CD4-positive, alpha-beta T cell treated with Interleukin-6 for 4 hours (primary cell): ENCODE measurements at regions not wholly inside any gene's neighbourhood (a gene's known extent, or its start where the extent isn't known, plus 50 kb on each side); places are given as distances from the start of the nearest gene placed in this dataset.

Source experiments
- DNase-seq: peaks from one replicate; pipeline ENCODE4 v3.0.0-alpha.2; 2020; ENCODE audit warnings: mixed read lengths

DNA sequence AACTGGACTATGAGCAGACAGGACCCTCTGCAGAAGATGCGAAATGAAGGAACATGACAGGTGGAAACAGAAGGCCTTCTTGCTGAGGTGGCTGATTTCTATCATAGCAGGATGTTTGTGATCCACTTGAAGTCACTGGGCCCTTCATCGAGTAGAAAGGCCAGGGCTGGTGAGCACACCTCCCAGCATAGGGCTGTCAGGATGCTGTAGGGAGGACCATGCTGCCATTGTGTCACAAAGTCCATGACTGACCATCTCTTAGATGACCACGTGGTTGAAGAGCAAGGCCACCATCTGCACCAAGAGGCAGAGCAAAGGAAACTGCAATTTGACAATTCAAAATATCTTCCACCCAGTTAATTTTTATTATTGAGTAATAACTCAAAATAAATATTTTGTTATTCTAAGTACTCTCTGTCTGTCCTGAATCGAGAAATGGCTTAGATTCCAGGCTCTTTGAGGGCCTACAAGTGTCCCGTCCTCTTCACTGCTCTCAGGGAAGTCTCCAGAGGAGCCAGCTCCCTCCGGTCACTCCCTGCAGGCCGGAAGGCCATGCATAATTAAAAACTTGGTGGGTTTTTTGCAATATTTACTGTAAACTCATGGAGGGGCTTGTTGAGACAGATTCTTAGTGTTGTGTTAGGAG is 249.3 kb upstream of the ZMIZ1 start:
- DNase-seq: no peak

DNA sequence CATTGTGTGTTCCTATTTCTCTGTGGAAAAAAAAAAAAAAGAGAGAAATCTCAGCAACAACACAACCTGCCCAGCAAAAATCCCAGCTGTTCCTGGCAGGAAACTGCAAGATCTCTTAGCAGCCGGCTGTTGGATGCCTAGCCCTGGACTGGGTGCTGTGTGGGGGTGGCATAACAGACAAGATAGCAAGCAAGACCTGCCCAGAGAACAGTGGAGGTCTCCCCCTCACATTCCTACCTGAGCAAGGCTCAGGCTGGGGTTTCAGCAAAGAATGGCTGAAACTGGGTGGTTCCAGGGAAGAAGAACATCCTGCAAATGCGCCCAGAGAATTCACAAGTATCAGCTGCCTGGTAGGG is 248.8 kb upstream of the ZMIZ1 start:
- DNase-seq: no peak

DNA sequence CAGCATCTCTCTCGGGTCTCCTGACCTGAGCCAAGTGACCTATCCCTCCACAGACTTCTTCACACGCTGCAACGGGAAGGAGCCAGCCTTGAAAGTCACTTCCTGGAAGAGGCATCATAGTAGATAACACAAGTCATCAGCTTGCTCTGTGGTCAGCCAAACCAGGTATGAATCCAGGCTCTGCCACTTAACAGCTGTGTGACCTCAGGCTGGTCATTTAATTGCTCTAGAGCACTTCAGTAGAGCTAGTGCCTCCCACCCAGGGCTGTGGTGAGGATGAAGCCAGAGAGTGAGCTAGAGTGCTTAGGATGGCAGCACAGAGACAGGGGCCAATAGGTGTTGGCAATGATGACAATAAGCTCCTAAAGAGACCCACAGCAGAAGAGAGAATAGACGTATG is 247.7 kb upstream of the ZMIZ1 start:
- DNase-seq: no peak

DNA sequence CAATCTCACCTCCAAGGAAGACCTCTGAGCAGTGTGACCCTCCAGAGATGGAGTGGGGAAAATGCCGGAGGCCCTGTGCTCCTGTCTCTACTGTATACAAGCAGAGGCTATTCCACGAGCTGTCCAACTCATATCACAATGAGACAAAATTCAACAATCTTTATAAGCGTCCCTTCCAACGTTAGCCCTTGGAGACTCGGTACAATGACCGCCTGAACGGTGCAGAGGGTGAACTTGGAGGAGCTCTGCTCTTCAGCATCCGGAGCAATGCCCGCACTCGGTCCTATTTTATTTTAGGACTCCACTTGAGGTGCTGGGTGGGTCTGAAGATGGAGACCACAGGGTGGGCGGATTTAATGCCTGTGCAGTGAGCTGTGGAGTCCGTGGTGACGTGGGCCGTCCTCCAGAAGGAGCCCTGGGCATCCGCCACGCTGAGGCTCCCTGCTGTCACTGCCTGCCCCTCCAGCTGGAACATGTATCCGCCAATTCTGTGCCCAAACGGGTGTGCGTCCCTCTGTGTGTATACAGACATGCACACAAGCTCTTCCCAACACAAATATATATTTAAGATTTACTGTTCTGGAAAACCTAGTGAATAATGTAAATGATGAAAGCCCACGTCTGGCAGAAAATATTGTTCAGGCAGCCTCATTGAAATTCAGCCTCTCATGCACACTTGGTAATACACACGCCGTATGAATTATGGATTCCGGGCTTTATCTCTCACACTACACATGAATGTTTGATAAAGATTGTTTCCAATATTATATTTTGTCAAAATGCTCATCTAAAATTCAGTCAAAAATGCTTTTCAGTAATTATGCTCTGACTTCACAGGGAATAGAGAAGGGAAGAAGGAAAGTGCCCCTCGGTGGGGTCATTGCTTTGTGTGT is 239.9 kb upstream of the ZMIZ1 start:
- no peak for DNase-seq

DNA sequence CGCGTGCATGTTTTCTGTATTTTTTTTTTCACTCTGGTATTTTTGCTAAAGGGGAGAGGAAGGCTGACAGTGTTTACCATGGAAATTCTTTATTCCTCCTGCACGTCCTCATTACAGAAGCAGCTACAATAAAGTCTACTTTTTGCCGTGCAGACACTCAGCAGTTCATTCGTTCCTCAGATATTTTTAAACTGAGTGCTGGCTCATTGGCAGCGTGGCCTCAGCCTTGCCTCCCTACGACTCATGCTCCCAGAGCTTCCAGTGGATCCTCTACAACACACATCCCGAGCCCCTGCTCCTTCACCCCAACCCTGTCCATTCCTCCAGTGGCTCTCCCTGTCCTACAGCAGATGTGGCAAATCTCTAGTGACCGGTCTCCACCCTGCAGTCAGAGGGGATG is 239.2 kb upstream of the ZMIZ1 start:
- no peak for DNase-seq

DNA sequence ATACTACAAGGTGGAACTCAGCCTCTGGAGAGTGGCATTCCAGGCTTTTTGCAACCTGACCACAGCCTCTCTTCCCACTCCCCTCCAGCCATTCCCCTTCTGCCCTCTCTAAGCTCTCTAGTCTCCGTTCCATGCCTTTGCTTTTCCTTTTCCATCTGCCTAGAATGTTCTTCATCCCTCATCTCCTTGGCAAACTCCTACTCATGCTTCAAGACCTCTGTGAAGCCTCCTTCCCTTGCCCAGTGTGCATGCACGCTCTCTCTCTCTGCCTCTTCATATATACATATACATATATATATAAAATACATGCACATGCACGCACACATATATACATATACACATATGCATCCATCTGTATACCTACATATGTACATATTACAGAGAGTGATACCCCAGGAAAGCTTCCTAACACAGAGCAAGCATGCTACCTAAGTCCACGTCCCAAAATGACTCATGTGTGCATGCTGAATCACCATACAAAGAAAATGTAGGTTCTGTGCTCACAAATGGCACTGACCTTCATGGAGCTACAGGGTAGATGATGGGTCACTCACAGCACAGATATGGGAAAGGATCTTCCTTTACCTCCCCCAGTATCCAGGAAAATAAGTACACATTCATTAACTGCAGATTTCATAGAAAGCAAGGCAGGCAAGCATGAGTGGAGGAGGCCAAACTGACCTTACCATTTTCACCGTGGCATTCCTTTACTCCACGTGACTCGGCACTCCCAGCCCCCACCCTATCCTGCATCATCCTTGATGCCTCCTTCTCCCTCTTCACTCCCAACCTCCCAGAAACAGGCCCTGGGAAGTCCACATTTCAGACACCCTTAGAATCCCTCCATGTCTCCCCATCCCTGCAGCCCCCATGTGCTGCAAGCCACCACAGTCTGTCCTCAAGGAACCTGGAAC is 238.4 kb upstream of the ZMIZ1 start:
- DNase-seq: no peak

DNA sequence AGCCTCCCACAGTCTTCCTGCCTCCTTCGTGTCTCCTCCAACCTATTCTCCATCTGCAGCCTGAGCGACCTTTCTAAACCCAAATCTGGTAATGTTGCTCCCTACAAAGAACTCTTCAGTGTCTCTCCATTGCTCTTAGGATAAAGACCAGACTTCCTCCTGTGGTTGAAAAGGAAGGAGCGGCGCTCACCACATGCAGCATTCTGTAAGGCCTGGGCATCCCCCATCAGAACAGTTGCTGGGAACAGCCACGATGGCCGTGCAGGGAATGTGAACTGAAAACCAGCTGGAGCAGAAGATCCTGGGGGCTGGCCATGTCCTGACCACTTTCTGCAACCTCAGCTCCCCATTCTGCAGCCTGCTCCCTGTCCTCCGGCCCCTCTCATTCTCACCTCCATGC is 237.8 kb upstream of the ZMIZ1 start:
- no peak for DNase-seq

DNA sequence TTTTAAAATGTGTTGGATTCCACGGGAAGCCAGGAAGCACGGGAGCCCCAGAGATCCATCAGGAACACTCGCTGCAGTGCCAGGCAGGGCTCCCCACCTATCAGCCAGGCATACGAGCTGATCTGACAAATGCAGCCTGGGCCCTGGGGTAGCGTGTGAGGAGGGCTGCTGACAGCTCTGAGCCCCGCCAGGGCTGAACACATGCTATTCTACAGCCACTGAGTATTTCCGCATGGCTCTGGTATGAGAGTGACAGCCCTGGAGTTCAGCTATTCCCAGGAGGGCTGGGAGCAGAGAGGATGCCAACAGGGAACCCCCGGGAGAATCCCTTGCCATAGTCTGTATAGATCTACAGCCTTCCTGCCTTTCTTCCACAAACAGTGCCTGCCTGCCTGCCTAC is 237.3 kb upstream of the ZMIZ1 start:
- no peak for DNase-seq

DNA sequence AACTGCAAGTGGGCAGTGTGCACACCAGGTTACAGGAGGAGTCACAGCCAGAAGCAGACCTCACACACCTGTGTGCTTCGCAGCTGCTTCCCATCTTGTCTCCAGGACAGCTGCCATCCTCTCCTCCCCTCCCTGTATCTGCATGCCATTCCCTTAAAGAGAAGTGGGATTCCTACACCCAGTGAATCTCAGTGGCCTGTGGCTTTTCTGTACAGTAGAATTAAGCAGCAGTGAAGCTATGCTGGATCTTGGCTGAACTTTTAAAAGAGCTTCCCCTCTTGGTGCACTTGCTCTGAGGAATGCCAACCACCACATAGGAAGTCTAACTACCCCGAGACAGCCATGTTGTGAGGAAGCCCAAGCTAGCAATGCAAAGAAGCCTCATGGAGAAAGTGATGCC is 236.5 kb upstream of the ZMIZ1 start:
- no peak for DNase-seq

DNA sequence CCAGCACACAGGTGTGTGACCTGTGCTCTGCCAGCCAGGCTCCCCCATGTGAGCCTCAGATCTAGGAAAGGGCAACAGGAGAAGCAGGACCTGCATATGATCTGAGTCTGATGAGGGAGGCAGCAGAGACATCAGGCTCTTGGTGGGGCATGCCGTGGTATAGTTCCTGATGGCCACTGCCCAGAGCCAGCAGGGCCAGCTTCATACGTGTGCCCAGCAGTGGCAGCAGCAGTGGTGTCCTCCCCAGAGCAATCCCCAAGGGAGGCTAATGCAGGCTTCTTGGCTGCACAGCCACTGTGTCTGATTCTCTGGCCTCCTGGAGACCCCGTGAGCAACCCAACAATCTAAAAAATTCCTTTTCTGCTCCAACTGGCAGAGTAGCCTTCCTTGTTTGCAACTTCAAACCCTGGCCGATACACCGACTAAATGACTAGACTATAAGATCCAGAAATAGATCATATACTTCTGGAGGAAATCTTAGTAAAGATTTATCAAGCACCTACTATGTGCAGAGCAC is 230.6 kb upstream of the ZMIZ1 start:
- DNase-seq: no peak

DNA sequence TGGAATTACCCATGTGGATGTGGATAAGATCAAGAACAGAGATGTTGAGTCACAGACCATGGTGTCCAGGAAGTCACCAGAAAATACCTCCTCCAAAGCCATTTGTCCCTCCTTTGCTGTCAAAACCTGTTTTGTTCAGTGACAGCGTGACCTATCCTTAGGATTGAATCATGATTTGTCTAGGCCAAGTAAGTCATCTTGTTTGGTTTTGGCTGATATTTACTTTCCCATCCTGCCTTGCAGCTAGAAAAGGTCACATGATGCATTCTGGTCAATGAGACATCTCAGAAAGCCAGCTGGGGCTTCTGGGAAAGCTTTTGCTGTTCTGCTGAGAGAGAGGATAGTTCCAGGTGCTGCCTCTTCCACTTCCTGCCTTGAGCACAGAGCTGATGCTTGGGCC is 225.3 kb upstream of the ZMIZ1 start:
- DNase-seq: no peak

DNA sequence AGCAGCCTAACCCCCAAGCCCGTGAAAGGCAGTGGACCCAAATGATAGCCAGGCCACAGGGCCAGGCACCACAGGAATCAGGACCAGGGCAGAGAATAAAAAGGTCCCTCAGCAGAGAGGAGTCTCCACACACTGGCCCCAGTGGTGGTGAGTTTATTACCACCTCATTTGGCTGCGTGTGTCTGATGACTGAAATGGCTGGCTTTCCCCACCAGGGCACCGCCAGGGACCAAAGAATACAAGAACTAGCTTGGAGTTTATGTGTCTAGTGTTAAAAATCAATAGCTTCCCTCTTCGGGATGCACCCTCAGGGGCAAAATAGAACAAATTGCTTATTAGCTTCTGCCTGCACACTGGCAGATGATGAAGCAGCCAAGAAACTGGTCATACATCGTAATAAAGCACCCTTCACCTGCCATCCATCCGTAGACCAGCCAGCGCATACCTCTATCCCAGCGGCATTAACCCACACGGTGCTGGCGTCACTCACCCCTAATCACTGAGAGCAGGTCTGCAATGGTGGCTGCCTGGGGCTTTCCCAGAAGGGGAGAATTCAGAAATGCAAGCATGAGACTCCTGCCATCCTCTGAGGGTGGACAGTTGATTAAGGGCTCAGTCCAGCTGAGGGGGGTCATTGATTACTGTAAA is 223.7 kb upstream of the ZMIZ1 start:
- no peak for DNase-seq

DNA sequence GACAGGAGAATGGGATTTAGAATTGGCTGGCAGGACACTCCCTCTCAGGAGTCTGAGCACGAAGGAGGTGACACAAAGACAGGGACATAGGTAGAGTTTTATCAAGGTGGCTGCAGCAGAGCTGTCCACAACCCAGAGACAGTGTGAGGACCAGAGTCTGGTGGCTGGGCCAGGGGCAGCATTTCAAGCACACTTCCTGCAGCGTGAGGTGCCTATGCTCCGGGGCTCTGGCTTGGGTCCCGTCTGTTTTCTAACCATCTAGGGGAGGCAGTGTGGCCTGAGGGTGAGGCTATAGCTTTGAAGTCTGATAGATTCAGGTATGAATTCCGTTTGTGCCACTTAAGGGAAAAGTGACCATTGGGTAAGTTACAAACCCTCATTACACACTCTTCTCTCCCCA is 222.7 kb upstream of the ZMIZ1 start:
- no peak for DNase-seq

DNA sequence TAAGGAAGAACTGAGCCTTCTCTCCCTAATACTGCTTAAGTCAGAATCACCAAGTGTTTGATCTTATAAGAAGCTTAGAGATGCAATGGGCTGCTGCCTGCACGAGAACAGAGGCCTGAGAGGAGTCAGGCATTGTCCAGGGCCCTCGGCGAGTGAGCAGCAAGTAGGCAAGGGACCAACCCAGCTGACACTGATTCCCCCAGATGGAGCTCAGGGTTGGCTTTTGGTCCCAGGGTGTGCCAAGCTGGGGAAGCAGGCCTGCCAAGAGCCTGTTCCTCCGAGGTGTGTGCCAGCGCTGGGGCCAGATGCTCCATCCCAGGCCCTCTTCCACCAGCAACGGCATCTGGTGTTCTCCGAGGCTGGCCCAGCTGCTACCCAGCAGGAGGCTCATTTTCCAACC is 222.0 kb upstream of the ZMIZ1 start:
- no peak for DNase-seq

DNA sequence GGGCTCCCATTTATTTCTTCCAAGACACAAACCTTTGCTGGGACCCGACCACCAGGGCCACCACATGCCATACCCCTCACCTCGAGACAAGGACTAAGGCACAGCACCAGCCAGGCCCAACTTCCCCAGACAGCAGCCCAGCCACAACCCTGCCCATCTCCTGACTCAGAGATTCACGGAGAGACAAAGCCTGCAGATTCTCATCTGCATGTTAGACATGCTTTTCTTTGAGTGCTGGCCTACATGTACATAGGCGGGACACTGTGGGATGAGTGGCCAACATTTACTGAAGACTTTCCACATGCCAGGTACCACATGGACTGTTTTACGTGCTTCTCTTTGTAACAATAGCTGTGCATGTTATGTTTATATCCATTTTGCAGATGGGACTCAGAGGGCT is 221.3 kb upstream of the ZMIZ1 start:
- DNase-seq: no peak

DNA sequence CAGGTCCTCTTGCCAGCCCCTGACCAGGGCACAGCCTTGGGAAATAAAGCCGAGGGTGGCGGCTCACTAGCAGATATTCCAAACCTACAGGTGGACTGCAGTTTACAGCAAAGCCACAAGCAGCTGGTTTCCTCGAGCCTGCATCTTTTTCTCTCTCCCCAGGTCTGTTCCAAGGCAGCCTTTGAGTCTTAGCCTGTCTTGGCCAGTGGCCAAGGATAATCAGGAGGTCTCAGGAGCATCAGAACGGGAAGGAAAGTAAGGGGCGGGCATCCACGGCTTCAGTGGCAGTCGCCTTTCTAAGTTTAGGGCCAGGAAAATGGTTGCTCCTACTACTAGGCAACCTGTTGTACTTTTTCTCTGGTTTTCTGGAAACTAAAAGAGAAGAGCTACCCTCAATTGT is 219.7 kb upstream of the ZMIZ1 start:
- DNase-seq: no peak

DNA sequence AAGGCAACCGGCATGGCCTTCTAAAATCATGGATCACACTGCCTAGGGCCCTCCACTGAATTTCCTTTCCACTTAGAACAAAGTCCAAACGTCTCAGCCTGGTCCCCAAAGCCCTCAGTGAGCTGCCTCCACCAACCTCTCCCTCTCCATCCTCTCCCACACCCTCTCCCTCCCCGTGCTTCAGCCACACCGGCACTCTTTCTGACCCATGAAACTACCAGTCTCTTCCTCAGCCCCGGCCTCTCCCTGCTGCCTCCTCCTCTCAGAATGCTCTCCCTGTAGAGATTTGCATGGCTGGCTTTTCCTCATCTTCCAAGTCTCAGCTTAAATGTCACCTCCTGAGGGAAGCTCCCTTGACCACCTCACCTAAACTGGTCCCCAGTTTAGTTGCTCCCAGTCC is 219.0 kb upstream of the ZMIZ1 start:
- DNase-seq: no peak

DNA sequence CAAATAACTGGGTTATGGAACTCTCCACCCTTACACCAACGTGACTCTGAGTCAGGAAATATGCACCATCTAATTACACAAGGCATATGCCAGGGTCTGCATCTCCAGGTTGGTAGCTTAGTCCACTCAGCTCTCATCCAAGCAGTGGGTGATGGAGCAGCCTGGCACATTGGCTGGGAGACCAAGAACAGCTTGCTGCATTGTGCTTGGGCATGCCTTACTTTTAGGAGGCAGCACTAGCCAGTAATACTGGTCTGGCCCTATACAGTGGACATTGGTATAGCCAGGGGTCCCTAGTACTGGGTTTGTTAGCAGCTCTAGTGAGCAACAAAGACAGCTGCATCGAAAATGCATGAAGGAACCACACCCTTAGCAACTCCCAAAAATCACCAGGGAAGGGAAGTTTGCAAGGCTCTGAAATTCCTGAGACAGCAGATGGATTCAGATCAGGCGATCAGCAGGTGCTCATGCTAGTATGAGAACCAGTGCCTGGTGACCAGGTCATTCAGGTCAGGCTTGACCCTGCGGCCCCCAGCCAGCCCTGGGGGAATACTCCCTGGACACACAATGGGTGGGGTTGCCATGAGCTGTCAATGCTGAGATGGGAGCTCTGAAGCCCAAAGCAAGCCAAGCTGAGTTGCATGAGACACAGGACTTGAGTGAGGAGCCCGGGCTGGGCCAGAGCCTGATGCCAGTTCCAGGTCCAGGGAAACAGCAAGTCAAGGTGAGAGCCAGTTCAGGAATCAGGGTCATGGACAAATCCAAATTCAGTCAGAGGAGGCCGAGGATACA is 217.9 kb upstream of the ZMIZ1 start:
- no peak for DNase-seq

DNA sequence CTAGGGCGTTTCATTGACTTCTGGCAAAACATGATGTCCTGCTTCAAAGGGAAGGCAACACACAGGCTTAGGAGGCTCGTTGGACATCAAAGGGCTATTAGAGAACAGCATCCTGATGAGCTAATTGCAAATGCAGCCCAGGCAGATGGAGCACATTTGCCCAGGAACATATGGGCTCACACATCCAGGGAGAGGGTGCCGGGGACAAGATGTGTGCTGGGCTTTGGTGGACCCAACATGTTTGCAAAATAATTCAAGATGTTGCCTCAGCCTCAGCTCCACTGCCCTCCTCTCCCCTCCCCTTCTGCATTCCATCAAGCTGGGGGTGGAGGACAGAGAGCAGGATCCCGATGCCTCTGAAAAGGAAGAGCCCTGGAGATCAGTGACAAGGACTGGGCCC is 217.1 kb upstream of the ZMIZ1 start:
- no peak for DNase-seq

DNA sequence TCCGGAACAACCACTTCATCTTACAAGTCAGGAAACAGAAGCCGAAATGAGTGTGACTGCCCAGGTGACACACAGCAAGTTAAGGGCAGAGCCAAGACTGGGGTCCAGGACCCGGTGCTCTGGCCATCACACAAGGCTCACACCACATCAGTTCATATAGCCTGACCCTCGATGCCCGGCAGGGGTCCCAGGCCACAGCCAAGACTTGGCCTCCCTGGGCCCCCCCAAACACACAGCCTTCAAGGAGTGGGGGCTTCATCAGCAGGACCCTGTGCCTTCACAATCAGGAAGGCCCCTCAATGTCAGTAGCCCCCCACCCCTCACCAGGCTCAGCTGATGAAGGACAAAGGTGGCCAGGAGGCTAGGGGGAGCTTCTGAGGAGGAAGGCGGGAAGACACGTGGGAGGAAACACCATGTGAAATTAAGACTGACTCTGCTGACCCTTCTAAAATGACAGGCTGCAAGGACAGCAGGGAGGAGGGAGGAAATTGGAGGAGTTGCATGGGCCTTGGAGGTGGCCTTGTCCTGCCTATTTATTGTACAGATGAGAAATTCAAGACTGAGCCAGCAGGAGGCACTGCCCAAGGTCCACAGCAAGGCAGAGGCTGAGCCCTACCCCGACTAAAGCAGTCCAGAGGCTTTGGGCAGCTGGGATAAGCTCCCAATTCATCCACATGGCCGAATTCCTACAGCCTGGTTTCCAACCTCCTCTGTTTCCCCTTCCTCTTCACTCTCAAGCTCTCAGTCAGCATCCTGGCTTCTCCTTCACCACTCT is 216.1 kb upstream of the ZMIZ1 start:
- DNase-seq: peak; percentile 20

DNA sequence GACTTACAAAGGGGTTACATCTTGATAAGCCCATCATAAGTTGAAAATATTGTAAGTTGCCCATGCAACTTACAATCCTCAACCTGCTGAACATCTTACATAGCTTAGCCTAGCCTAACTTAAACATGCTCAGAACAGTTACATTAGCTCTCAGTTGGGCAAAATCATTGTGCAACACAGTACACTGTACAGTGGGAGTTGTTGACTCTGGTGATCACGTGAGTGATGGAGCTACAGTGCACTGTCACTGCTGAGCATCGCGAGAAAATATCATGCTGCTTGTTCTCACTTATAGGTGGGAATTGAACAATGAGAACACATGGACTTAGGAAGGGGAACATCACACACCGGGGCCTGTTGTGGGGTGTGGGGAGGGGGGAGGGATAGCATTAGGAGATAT is 214.9 kb upstream of the ZMIZ1 start:
- DNase-seq: no peak
